ENCODE measurements at regions not wholly inside any gene's neighbourhood (a gene's known extent, or its start where the extent isn't known, plus 50 kb on each side); places are given as distances from the start of the nearest gene placed in this dataset.

DNA sequence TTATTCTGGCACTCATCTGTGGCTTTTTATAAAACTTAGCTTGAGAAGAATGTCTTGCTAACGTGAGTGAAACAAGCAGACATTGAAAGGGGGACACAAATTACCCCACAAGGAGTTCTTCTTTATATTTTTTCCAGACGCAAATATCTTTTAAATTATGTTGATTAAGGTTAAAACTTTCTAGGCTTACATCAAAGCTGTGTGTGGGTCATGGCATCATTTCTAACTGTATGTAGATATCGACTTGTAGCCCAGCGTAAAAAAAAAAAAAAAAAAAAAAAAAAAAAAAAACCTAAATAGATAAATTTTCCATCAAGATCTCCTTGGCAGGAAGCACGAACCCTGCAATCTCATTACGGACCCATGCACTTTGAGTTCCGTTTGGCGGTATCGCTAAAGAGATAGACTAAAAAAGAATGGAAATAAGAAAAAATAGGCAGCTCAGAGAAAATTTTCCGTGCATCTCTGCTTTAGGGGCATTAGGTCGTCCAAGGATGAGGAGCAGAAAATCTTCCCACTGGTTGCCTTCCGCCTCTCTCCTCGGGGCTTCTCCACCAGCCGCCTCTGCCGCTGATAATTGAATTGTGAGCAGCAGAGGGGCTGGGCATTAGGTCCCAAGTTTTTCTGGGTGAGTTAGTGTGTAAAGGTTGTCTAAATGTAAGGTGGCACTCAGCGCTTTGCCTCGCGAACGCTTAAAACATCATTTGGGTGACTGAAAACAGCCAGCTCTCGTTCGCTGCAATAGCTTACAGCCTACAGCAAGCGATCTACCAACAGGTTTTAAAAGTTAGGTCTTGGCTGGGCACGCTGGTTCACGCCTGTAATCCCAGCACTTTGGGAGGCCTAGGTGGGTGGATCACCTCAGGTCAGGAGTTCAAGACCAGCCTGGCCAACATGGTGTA lies 194.0 kb downstream of the TRIM27 start:
- peaks cover 0 to 9% (median 0%) of the 10 kb centered on the region in 6 donors for H3K4me1 ChIP-seq
- intact Hi-C loops (cut with DNase I; ENCODE audit: low total_unique reads), result no loop called here
- peaks cover 0 to 20% (median 8%) of the 10 kb centered on the region in 8 donors for H3K9me3 ChIP-seq
- peak overlapping the region in 6 of 8 donors; percentile 24 to 76 (median 44) for H3K4me3 ChIP-seq
- H3K27ac ChIP-seq, result no peak overlapping the region
- no peak for TF ChIP-seq POLR2A (IDR thresholded peaks at IDR 0.05)
- TF ChIP-seq, protein P1, sequence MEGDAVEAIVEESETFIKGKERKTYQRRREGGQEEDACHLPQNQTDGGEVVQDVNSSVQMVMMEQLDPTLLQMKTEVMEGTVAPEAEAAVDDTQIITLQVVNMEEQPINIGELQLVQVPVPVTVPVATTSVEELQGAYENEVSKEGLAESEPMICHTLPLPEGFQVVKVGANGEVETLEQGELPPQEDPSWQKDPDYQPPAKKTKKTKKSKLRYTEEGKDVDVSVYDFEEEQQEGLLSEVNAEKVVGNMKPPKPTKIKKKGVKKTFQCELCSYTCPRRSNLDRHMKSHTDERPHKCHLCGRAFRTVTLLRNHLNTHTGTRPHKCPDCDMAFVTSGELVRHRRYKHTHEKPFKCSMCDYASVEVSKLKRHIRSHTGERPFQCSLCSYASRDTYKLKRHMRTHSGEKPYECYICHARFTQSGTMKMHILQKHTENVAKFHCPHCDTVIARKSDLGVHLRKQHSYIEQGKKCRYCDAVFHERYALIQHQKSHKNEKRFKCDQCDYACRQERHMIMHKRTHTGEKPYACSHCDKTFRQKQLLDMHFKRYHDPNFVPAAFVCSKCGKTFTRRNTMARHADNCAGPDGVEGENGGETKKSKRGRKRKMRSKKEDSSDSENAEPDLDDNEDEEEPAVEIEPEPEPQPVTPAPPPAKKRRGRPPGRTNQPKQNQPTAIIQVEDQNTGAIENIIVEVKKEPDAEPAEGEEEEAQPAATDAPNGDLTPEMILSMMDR (IDR thresholded peaks at IDR 0.05 in 8 of 11, conservative IDR thresholded peaks at IDR 0.05 in 3 of 11), result no peak
- TF ChIP-seq POLR2AphosphoS5 (IDR thresholded peaks at IDR 0.05), result no peak
- DNase-seq, result no peak
- H3K36me3 ChIP-seq, result no peaks in the 10 kb centered on the region
- WGBS, 5 donors, result 8 to 16% (median 12%) methylated on average over 24 of the region's 24 CpGs
- H3K27me3 ChIP-seq (replicated peaks in 1 of 7), result peaks cover 0 to 100% (median 25%) of the 10 kb centered on the region in 7 donors

DNA sequence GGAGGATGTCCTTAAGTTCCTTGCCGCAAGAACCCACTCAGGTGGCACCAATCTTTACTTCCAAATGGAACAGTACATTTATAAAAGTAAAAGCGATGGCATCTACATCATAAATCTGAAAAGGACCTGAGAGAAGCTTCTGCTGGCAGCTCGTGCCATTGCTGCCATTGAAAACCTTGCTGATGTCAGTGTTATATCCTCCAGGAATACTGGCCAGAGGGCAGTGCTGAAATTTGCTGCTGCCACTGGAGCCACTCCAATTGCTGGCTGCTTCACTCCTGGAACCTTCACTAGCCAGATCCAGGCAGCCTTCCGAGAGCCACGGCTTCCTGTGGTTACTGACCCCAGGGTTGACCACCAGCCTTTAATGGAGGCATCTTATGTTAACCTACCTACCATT lies 191.7 kb downstream of the TRIM27 start:
- intact Hi-C loops (cut with DNase I; ENCODE audit: low total_unique reads), result no loop called here
- DNase-seq, result no peak
- TF ChIP-seq POLR2A (IDR thresholded peaks at IDR 0.05) (no peak), POLR2AphosphoS5 (IDR thresholded peaks at IDR 0.05) (no peak)
- TF ChIP-seq, protein P1 (IDR thresholded peaks at IDR 0.05 in 8 of 11, conservative IDR thresholded peaks at IDR 0.05 in 3 of 11), result no peak
- H3K9me3 ChIP-seq, result peaks cover 0 to 22% (median 8%) of the 10 kb centered on the region in 8 donors
- H3K4me1 ChIP-seq, result peaks cover 0 to 9% (median 0%) of the 10 kb centered on the region in 6 donors
- WGBS, 5 donors, result 23 to 52% (median 46%) methylated on average over 5 of the region's 5 CpGs
- H3K36me3 ChIP-seq, result no peaks in the 10 kb centered on the region
- H3K4me3 ChIP-seq, result no peak overlapping the region
- no peak overlapping the region for H3K27ac ChIP-seq
- H3K27me3 ChIP-seq (replicated peaks in 1 of 7), result peaks cover 0 to 100% (median 47%) of the 10 kb centered on the region in 7 donors

DNA sequence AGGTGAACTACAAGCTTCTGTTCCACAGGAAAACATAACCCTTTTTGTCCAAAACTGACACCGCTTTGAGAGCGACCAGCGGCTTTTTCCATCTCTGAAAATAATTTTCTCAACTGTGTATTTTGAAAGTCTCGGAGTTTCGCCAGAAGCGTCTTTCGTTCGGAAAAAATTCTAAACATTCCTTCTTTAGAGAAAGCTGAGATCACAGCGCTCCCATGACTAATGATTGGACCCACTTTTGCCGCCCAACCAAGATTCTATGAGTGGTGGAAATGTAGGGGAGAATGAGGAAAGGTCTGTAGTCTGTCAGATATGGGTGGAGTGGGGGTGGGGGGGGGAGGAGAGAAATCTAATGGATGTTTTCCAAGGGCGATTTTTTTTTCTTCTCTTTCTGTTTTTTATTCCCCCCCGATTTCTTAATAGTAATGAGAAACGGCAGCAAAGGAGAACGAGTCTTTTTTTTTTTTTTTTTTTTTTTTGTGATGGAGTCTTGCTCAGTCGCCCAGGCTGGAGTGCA lies 189.3 kb downstream of the TRIM27 start:
- Histone ChIP-seq H3K36me3 (no peaks in the 10 kb centered on the region), H3K4me3 (no peak overlapping the region), H3K27ac (no peak overlapping the region), H3K4me1 (no peaks in the 10 kb centered on the region), H3K27me3 (replicated peaks in 1 of 7) (peaks cover 0 to 100% (median 70%) of the 10 kb centered on the region in 7 donors), H3K9me3 (peaks cover 0 to 43% (median 8%) of the 10 kb centered on the region in 8 donors)
- TF ChIP-seq POLR2A (IDR thresholded peaks at IDR 0.05), result no peak
- no peak for TF ChIP-seq POLR2AphosphoS5 (IDR thresholded peaks at IDR 0.05)
- TF ChIP-seq, protein P1 (IDR thresholded peaks at IDR 0.05 in 8 of 11, conservative IDR thresholded peaks at IDR 0.05 in 3 of 11), result no peak
- 23 to 40% (median 31%) methylated on average over 14 to 15 of the region's 15 CpGs for WGBS, 5 donors
- intact Hi-C loops (cut with DNase I; ENCODE audit: low total_unique reads), result no loop called here
- no peak for DNase-seq

DNA sequence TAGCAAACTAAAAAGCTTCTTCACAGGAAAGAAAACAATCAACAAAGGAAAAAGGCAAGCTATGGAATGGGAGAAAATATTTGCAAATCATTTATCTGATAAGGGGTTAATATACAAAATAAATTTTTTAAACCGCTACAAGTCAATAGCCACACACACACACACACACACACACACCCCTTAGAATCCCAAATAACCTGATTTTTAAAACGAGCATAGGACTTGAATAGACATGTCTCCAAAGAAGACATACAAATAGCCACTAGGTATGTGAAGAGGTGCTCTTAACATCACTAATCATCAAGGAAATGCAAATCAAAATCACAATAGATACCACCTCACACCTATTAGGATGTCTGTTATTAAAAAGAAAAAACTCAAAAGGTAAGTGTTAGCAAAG lies 187.7 kb downstream of the TRIM27 start:
- Histone ChIP-seq H3K36me3 (no peaks in the 10 kb centered on the region), H3K4me1 (no peaks in the 10 kb centered on the region), H3K9me3 (peaks cover 0 to 44% (median 6%) of the 10 kb centered on the region in 8 donors), H3K27me3 (replicated peaks in 1 of 7) (peaks cover 0 to 100% (median 79%) of the 10 kb centered on the region in 7 donors), H3K27ac (no peak overlapping the region), H3K4me3 (no peak overlapping the region)
- DNase-seq, result no peak
- TF ChIP-seq POLR2A (IDR thresholded peaks at IDR 0.05), result no peak
- no peak for TF ChIP-seq POLR2AphosphoS5 (IDR thresholded peaks at IDR 0.05)
- TF ChIP-seq, protein P1 (IDR thresholded peaks at IDR 0.05 in 8 of 11, conservative IDR thresholded peaks at IDR 0.05 in 3 of 11), result no peak
- intact Hi-C loops (cut with DNase I; ENCODE audit: low total_unique reads), result no loop called here
- WGBS, 5 donors, result 12 to 27% (median 16%) methylated on average over 2 of the region's 2 CpGs
